Esophagus muscularis mucosa (tissue), 3 donors: ENCODE measurements at regions not wholly inside any gene's neighbourhood (a gene's known extent, or its start where the extent isn't known, plus 50 kb on each side); places are given as distances from the start of the nearest gene placed in this dataset.

Experiments
- POLR2A ChIP-seq: fragments of 450-650 bp; IDR thresholded peaks from one replicate; pipeline ENCODE4 v1.6.1; 2017; ENCODE audit warnings: antibody characterized with exemption, moderate library complexity, mild to moderate bottlenecking, low read depth
- POLR2AphosphoS5 ChIP-seq, 2 donors: sonication (generic); formaldehyde crosslinking; IDR thresholded peaks; one replicate each; pipeline ENCODE4 v1.6.1; 2017; ENCODE audit warnings: antibody characterized with exemption in 2 of 2
- TF ChIP-seq, protein P1 (sequence below), 3 experiments: fragments of 200-600 bp in 2 of 3; fragments of 450-650 bp in 1 of 3; sonication (generic) in 2 of 3; IDR thresholded peaks; one replicate each; pipeline ENCODE4 v1.5.1; 2017 to 2019; ENCODE audit warnings: antibody characterized with exemption in 3 of 3, mild to moderate bottlenecking in 2 of 3, moderate library complexity in 1 of 3

DNA sequence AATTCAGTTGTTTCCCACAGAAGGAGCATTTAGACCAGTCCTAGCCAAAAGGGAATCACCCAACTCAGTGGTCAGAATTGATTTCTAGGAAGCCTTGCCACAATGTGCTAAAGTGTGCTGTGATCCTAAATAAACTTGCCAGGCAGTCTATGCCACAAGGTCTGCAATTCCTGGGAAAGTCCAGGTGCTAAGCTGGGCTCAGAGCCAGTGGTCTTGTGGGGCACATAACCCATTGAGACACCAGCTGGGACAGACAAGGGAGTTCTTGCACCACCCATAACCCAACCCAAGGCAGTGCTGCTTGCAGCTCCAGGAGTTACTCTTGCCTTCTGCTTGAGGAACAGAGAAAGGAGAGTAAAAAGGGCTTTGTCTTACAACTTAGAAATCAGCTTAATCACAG lies 489.5 kb upstream of the SPRY2 start:
- TF ChIP-seq, protein P1, sequence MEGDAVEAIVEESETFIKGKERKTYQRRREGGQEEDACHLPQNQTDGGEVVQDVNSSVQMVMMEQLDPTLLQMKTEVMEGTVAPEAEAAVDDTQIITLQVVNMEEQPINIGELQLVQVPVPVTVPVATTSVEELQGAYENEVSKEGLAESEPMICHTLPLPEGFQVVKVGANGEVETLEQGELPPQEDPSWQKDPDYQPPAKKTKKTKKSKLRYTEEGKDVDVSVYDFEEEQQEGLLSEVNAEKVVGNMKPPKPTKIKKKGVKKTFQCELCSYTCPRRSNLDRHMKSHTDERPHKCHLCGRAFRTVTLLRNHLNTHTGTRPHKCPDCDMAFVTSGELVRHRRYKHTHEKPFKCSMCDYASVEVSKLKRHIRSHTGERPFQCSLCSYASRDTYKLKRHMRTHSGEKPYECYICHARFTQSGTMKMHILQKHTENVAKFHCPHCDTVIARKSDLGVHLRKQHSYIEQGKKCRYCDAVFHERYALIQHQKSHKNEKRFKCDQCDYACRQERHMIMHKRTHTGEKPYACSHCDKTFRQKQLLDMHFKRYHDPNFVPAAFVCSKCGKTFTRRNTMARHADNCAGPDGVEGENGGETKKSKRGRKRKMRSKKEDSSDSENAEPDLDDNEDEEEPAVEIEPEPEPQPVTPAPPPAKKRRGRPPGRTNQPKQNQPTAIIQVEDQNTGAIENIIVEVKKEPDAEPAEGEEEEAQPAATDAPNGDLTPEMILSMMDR (IDR thresholded peaks at IDR 0.05), result no peak
- TF ChIP-seq POLR2A (no peak), POLR2AphosphoS5 (IDR thresholded peaks at IDR 0.05) (no peak)
